HG03354 (cell line): ENCODE measurements at regions not wholly inside any gene's neighbourhood (a gene's known extent, or its start where the extent isn't known, plus 50 kb on each side); places are given as distances from the start of the nearest gene placed in this dataset.
"Not testable (repeated sequence)": the region's sequence is repeated elsewhere in the genome, so short reads cannot be mapped to it uniquely, and the experiment has no call there.

Source experiments
- ATAC-seq: cut with Tn5 transposase; IDR thresholded peaks from one replicate; pipeline ENCODE4 v1.9.1; 2021; ENCODE audit warnings: mild to moderate bottlenecking; ENCODE audit not compliant: unreplicated experiment, poor library complexity, severe bottlenecking

- no peak for ATAC-seq
Measured at GRCh38 chr5:103867857-103868598, 305.4 kb upstream of the NUDT12 start.

DNA sequence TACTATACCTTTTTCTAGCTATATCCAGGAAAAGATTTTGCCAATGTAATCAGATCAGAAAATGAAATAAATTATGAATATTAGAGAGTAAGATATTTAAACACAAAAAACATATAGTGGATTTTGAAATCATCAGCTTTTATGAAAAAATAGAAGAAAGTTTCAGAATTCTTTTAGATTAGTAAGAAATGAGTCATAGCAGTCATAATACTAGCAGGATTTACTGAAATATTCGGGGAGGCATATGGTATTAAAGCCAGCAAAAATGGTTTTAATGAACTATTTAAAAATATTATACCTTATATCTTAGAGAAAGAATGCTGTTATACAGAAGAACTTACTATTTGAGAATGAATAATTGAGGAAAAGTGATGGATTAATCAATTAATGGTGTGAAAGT, 303.6 kb upstream of the NUDT12 start:
- no peak for ATAC-seq

DNA sequence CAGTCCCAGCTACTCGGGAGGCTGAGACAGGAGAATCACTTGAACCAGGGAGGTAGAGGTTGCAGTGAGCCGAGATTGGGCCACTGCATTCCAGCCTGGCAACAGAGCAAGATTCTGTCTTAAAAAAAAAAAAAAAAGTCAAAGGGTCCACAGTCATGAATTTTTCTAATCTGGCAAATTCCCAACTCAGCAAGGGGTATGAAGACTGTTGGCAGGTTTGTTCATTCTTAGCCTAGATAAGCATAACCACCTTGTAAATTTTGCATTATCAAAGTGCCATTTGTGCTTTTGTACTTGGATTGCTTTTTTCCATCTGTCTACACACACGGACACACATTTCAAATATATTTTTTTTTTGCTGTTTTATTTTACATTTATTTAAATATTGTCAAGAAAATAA, 299.8 kb upstream of the NUDT12 start:
- no peak for ATAC-seq

DNA sequence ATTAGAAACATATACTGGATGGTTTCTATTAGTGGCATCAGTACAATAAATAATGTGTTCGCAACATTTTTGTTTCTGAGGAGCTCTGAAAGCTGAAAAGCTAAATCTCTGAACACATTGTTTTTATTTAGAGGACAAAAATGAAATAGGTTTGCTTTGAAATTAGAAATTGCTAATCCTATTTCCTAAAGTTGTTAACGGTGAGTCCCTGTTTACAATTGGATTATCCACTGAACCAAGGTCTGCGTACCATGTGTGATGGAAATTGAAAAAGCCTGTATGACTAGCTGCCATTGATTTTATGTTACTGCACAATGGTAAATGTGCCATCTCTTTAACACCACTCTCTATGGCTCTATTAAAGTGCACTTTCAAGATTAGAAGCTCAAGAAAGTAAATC, 297.7 kb upstream of the NUDT12 start:
- ATAC-seq = no peak

GRCh38 chr5:103858367-103858766, 295.8 kb upstream of the NUDT12 start:
- not testable (repeated sequence) for ATAC-seq

- ATAC-seq = no peak
Measured at GRCh38 chr5:103851091-103851490, 288.5 kb upstream of the NUDT12 start.

DNA sequence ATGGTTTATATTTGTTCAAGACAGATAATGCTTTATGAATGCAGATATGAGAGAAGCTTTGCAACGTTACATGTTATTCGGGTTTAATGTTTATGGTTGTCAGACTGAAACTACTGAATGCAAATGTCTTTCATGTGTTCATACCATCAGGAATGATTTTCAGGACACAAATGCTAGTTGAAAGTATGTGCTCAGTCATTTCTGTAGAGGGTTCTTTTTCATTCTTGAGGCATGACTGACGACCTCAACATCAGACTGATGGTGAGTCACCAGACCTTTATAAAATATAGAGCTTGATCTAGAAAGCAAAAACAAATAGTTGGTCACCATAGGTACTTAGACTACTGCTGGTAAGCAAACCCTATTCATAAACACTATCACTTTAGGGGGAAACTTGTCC, 287.3 kb upstream of the NUDT12 start:
- ATAC-seq = no peak

DNA sequence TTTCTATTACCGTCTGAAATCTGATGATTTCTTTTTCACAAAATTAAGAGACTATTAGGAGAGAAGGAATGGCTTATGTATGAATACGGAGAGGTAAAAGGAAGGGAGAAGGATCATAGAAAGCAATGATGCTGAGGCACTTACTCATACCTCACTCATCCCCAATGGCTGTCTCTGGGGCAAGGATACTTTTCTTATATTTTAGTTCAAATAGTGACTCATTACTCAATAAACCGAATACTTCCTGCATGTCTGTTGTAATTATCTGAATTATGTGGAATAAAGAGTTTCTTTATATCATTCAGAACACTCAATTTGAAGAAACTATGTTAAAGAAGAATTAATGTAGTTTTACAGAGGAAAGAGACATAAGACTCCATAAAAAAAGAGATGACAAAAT, 284.5 kb upstream of the NUDT12 start:
- no peak for ATAC-seq

DNA sequence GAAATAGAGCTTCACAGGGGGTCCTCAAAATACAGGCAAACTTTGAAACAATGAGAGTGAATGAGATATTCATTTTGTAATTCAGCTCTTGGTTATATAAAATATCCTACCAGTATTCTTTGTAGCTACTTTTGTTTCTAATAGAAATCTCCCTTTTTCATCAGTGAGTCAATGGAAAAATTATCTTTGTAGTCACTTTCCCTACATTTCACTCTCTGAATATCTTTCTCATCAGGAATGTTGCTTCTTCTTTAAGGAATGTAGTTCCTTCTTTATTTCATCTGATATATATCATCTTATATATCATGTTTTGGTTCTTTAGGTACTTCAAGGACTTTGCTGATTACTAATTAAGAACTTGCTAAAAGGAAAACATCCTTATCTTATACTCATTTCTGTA, 280.3 kb upstream of the NUDT12 start:
- no peak for ATAC-seq

GRCh38 chr5:103840600-103840999, 278.0 kb upstream of the NUDT12 start:
- no peak for ATAC-seq

- ATAC-seq = no peak
Measured at GRCh38 chr5:103834216-103834615, 271.6 kb upstream of the NUDT12 start.

DNA sequence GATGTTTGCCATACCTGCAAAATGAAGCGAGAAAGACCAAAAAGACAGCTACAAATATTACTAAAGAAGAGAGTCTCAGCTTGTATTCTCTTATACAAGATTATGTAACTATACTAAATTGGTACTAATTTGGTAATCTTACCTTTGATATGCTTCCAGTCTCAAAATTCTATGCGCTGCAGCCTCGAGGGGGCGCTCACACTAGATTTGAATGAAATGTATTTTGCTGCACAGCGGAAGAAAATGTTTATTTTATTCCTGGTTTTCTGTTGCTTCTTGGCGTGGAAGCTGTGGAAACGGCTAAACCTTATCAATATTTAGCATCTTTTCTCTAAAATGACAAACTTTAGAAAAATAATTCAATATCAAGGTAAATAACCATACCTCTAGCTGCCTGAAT, 267.0 kb upstream of the NUDT12 start:
- ATAC-seq = no peak

DNA sequence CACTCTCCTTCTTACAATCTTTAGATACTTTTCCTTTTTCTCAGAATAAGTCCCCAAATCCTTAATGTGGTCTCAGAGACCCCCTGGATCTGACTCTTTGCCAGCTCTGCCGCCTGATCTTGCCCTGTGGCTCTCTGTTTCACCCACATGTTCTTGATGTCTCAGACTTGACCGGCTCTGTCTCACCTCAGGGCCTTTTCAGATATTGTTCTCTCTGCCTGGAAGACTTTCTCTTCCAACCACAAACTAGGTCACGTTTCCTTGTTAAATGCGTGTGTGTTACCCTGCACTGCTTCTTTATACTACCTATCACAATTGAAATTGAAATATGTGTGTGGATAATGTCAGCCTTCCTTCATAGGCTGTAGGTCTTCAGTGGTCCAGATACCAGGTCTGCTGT, 265.4 kb upstream of the NUDT12 start:
- ATAC-seq = no peak

- ATAC-seq = no peak
Measured at GRCh38 chr5:103821361-103821760, 258.8 kb upstream of the NUDT12 start.

- ATAC-seq = peak; percentile 91
Measured at GRCh38 chr5:103808464-103809106, 246.0 kb upstream of the NUDT12 start.

DNA sequence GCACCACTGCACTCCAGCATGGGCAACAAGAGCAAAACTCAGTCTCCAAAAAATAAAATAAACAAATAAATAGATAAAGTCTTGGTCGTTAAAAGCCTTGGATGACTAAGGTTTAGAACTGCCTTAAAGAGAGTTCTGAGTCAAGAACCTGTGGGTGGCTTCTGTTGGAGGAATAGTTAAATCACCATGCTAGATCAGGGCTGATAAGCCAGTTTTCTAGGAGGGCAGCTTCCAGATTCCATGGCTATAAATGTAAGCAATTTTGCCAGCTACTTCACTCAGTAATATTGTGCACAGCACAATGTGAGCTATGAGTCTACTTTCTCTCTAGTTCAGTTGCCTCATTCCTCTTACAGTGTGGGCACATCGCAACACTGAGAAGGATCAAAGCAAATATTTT, 242.1 kb upstream of the NUDT12 start:
- ATAC-seq = no peak

- ATAC-seq = no peak
Measured at GRCh38 chr5:103801681-103802080, 239.1 kb upstream of the NUDT12 start.

DNA sequence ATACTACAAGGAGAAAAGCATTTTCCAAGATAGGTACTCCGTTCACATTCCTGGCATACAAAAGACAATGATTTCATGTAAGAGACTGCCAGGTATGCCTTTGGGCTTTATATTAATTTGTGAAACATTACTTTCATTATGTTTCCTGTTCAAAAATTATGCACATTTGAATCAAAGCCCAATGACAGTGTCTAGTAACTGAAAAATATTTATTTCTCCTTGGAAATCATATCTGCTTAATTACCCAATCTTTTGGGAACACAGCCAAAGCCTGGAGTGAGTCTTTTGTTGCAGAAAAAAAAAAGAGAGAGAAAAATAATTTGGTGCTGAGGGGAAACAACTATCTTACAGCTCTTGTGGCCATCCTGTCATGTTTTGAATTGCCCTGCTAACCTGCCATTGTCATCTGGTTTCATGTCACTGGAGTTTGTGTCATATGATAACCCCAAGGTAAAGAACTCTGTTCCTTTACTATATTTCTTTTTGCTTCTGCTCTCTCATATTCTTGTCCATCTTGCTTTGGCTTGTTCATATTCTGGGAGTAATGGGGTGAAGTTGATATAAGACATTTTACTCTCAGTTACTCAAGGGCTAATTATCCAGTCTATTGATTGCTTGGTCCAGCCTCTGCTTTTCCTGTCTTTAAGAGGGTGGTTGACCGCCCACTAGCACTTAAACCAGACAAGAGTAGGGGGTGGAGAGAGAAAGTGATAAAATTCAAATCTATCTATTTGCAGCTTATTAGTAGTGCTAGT, 238.3 kb upstream of the NUDT12 start:
- ATAC-seq = no peak

DNA sequence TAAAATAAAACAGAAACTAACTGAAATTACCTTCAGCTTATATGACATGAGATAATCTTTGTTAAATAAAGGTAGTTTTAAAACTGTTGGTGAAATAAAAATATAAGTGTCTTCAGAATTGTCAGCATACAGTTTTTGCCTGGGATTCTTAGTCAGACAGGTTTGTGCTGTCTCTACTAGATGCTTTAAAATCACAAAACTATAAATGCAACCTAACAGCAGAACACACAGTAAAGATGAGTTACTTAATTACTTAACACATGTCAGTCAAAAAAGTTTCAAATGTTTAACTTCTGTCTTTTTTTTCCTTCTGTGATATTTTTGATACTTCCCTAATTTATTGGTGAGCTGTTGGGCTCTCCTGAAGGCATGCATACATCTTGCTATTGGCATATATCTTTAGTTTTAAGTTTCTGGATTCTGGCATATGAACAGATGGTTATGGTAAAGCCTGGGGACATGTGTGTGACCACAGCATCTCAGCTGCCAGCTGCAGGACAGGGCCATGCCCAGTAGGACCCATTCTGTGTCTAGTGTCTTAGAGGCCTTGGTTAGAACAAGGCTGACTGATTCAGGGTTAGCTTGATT, 231.1 kb upstream of the NUDT12 start:
- ATAC-seq = no peak

- no peak for ATAC-seq
Measured at GRCh38 chr5:103785569-103785968, 223.0 kb upstream of the NUDT12 start.

DNA sequence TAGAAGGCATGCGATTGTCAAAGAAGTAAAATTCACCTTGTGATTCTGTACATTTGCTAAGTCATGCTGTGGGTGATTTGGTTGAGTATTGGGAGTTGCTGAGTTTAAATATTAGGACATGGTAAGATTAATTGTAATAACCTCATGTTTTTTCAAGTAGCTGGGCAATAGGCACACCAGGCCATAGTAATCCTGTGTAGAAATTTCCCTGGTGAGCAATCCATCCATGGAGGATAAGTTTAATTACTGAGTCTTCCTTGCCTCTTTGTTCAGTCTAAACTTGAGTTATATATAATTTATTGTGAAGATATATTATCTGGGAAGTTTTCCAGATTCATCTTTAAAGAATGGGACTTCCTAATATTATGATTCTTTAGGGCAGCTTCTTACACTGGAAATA, 221.1 kb upstream of the NUDT12 start:
- no peak for ATAC-seq
